ENCODE measurements at regions not wholly inside any gene's neighbourhood (a gene's known extent, or its start where the extent isn't known, plus 50 kb on each side); places are given as distances from the start of the nearest gene placed in this dataset.

DNA sequence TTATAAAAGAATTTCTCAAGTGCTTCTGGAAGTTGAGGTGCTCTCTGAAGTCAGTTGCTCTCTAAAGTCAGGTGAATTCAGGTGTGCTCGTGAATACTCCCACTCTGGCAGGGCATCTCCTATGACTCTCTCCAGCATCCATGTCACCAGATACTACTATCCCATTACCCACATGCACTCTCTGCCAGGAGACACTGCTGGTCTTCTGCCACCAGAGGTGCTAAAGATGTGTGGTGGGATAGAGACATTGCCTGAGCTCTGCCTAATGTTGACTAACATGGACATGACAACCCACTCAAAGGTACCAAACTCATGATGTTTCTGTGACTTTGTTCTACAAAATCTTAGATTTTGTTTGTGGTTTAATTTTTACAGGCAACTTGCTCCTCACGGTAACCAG, 106.4 kb upstream of the HNRNPA3 start:
- H3K36me3 ChIP-seq = no peaks in the 10 kb centered on the region
- no peak for ATAC-seq
- no peaks in the 10 kb centered on the region for H3K4me1 ChIP-seq
- H3K4me3 ChIP-seq = no peak overlapping the region
- H3K27ac ChIP-seq = no peak overlapping the region
- no peak for DNase-seq
- intact Hi-C loops (cut with DNase I) = no loop called here
- TF ChIP-seq, protein P1, sequence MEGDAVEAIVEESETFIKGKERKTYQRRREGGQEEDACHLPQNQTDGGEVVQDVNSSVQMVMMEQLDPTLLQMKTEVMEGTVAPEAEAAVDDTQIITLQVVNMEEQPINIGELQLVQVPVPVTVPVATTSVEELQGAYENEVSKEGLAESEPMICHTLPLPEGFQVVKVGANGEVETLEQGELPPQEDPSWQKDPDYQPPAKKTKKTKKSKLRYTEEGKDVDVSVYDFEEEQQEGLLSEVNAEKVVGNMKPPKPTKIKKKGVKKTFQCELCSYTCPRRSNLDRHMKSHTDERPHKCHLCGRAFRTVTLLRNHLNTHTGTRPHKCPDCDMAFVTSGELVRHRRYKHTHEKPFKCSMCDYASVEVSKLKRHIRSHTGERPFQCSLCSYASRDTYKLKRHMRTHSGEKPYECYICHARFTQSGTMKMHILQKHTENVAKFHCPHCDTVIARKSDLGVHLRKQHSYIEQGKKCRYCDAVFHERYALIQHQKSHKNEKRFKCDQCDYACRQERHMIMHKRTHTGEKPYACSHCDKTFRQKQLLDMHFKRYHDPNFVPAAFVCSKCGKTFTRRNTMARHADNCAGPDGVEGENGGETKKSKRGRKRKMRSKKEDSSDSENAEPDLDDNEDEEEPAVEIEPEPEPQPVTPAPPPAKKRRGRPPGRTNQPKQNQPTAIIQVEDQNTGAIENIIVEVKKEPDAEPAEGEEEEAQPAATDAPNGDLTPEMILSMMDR (IDR thresholded peaks at IDR 0.05) = no peak
- no peaks in the 10 kb centered on the region for H3K27me3 ChIP-seq
- peaks cover 0 to 4% of the 10 kb centered on the region in 2 donors for H3K9me3 ChIP-seq

DNA sequence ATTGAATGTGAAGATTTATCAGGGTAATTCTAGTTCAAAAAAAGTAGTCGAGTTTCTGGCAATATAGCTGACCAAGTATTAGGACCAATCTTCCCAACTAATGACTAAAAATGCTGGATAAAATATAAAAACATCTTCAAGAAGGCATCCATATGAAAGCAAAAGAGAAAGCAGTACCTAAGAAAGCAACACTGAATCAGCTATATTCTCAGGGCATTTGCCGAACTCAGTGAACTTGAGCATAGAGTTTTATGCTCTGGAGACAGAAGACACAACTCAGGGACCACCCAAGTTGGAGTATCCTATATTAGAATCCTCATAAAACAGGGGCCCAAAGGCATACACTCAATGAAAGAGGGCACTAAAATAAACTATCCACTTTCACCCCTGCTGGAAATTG, 103.7 kb upstream of the HNRNPA3 start:
- intact Hi-C loops (cut with DNase I) = no loop called here
- DNase-seq (no peak), ATAC-seq (no peak)
- Histone ChIP-seq H3K4me3 (no peak overlapping the region), H3K4me1 (no peaks in the 10 kb centered on the region), H3K27me3 (no peaks in the 10 kb centered on the region), H3K36me3 (no peaks in the 10 kb centered on the region), H3K9me3 (no peaks in the 10 kb centered on the region), H3K27ac (no peak overlapping the region)
- TF ChIP-seq, protein P1 (IDR thresholded peaks at IDR 0.05) = no peak

- DNase-seq = no peak
- Histone ChIP-seq H3K4me3 (no peak overlapping the region), H3K27ac (no peak overlapping the region), H3K36me3 (no peaks in the 10 kb centered on the region), H3K9me3 (no peaks in the 10 kb centered on the region), H3K27me3 (no peaks in the 10 kb centered on the region), H3K4me1 (no peaks in the 10 kb centered on the region)
- intact Hi-C loops (cut with DNase I) = no loop called here
- TF ChIP-seq, protein P1 (IDR thresholded peaks at IDR 0.05) = no peak
- no peak for ATAC-seq
Observed at GRCh38 chr2:177114712-177115111, 97.9 kb upstream of the HNRNPA3 start.

- no peaks in the 10 kb centered on the region for H3K27me3 ChIP-seq
- no peaks in the 10 kb centered on the region for H3K9me3 ChIP-seq
- no peak for ATAC-seq
- no peak overlapping the region for H3K27ac ChIP-seq
- intact Hi-C loops (cut with DNase I) = no loop called here
- no peaks in the 10 kb centered on the region for H3K4me1 ChIP-seq
- H3K36me3 ChIP-seq = no peaks in the 10 kb centered on the region
- no peak for DNase-seq
- no peak overlapping the region for H3K4me3 ChIP-seq
- TF ChIP-seq, protein P1 (IDR thresholded peaks at IDR 0.05) = no peak
Observed at GRCh38 chr2:177117755-177118154, 94.8 kb upstream of the HNRNPA3 start.

- H3K4me1 ChIP-seq = no peaks in the 10 kb centered on the region
- H3K27me3 ChIP-seq = no peaks in the 10 kb centered on the region
- no peak overlapping the region for H3K4me3 ChIP-seq
- DNase-seq (no peak), ATAC-seq (no peak)
- no peak overlapping the region for H3K27ac ChIP-seq
- intact Hi-C loops (cut with DNase I) = no loop called here
- TF ChIP-seq, protein P1 (IDR thresholded peaks at IDR 0.05) = no peak
- no peaks in the 10 kb centered on the region for H3K9me3 ChIP-seq
- H3K36me3 ChIP-seq = no peaks in the 10 kb centered on the region
Observed at GRCh38 chr2:177118636-177119035, 94.0 kb upstream of the HNRNPA3 start.

All from left lung (tissue), 4 donors.